A204.1 (cell line): ENCODE measurements at regions not wholly inside any gene's neighbourhood (a gene's known extent, or its start where the extent isn't known, plus 50 kb on each side); places are given as distances from the start of the nearest gene placed in this dataset.

Experiments used
- FAIRE-seq: peaks from 2 replicates; lab custom pipeline; 2012; peaks lifted over from hg19 to GRCh38; lab: Jason Lieb, UNC

DNA sequence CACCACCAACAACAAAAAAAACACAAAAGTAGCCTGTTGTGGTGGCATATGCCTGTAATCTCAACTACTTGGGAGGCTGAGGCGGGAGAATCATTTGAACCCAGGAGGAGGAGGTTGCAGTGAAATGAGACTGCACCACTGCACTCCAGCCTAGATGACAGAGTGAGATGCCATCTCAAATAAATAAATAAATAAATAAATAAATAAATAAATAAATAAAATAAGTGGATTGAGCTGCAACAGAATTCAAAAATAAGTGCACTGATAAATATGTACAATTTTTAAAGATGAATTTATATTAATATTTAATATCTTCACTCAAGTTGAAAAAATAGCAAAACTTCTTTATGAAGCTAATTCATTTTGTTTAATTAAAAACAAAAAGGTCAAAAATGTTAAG, 259.6 kb downstream of the IRX2 start:
- FAIRE-seq, result no peak

DNA sequence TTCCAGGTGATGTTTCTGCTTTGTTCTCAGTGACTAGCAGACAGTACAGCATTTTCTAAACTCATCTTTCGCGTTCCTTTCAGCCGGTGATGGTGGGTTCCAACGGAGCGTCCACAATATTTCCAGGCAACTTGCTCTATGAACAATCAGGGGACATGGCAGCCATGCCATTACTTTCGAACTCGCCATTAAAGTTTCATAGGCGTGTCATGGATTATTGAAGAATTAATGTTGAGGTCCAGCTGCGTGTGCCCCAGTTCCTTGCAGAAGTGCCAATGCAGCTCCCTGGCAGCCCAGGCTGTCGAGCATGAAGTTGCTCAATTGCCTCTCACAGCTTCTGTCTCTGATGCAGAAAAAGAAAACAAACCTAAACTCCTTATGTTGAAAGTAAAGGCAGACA, 262.2 kb downstream of the IRX2 start:
- no peak for FAIRE-seq

DNA sequence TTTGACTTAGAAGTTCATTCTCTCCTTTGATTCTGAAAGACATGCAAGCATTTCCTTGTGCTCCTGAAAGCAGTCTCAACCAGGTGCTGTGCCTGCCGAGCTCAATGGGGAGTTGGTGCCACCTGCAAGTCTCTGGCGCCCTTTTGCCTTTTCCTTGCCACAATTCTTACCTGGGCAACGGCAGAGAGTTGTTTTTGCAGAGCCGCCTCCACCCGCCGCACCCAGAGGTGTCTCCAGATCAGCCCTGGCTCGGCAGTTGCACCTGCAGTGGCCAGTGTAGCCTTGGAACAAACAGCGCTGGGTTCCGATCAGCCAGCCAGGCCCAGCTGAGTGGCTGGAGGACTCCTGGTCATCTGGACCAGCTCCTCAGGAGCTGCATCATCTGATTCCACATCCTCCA, 262.9 kb downstream of the IRX2 start:
- no peak for FAIRE-seq

DNA sequence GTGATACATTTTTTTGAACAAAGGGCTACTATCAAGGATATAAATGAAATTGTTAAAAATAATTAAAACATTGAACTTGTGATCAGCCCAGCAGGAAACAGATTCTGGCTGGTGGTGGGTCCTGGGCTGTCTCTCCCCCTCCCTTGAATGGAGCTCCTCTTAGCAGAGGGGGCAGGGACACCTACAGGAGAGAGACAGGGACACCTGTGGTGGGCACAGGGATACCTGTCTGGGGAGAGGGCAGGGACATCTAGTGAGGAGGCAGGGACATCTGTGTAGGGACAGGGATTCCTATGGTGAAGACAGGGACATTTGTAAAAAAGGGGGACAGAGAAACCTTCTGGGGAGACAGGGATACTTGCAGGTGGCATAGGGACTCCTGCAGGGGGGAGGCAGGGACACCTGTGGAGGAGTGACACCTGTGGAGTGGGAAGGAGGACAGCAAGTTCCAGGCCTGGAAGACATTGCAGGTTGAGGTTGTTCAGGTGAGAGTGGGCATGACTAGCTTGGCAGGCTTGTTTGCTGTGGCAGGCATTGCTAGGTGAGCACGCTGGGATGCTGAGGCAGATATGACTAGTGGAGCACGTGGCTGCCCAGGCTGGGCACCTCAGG, 264.2 kb downstream of the IRX2 start:
- FAIRE-seq, result no peak

DNA sequence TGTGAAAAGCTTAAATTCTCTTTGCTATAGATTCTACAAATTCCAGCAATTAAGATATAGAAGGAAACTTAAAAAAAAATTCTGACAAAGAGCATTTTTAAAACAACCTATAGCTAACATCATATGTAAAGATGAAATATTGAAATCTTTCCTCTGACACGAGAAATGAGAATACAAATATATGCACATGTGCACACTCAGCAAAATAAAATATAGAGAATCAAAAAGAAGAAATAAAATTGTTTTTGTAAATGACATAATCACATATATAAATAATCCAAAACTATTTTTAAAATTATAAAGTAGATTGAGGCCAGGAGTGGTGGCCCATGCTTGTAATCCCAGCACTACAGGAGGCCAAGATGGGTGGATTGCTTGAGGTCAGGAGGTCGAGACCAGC, 265.1 kb downstream of the IRX2 start:
- no peak for FAIRE-seq

DNA sequence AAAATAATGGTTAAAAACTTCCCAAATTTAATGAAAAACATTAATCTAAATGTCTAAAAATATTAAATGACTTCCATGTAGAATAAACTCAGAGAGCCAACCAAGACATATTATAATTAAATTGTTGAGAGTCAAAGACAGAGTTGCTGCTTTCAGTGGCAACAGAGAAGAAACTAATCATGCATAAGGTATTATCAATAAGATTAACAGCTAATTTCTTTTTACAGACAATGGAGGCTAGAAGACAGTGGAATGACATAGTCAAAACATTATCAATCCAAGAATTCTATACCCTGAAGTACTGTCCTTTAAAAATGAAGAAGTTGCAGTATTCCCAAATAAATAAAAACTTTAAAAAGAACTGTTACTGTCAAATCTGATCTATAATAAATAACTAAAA, 268.7 kb downstream of the IRX2 start:
- FAIRE-seq, result no peak

DNA sequence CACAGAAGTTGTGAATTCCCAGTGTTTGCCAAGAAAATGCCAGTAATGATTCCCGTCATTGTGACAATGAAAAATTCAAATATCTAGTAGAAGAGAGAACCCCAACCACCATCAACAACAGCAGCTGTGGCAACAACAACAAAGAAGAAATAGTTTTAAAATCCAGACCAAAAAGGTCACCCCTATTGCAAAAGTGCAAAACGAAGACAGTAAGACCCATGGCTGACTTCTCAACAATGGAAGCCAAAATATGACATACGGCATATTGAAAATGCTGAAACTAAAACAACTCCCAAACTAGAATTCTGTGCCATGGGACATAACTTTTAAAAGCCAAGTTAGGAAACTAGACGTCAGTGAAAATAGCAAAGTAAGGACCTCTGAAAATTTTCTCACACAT, 270.6 kb downstream of the IRX2 start:
- no peak for FAIRE-seq

DNA sequence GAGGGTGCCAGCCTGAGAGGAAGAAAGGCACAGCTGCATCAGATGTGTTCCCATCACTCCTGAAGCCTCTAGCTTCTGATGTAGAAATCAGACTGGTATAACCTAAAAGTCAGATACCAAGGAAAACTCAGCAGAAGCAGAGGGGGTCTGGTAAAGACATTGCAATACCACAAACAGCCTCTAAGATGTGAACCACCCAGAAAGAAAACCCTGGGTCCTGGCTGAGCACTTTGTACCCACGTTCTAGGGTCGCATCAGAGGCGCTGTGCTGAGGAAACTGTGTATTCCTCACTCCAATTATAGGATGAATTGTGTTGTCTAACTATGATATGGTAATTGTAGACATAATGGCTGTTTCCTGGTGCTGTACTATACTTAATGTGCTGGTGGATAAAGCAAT, 275.6 kb downstream of the IRX2 start:
- FAIRE-seq, result no peak

DNA sequence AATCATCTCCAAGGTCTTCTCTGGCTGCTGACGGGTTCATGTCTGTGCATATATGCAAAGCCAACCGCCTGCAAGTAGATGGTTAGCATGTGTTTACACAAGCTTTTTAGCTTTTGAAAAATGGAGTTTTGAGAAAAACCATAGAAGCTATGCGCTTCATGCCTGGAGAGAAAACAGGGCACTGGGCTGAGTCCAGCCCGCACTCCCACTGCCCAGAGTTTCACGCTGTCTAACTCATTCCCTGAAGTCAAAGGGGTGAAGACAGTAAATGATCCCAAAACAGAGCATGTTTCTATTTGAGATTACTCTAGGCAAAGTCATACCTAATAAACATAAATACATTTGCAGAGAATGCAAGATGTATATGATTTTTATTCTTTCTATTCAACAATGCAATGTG, 278.8 kb downstream of the IRX2 start:
- FAIRE-seq, result no peak

DNA sequence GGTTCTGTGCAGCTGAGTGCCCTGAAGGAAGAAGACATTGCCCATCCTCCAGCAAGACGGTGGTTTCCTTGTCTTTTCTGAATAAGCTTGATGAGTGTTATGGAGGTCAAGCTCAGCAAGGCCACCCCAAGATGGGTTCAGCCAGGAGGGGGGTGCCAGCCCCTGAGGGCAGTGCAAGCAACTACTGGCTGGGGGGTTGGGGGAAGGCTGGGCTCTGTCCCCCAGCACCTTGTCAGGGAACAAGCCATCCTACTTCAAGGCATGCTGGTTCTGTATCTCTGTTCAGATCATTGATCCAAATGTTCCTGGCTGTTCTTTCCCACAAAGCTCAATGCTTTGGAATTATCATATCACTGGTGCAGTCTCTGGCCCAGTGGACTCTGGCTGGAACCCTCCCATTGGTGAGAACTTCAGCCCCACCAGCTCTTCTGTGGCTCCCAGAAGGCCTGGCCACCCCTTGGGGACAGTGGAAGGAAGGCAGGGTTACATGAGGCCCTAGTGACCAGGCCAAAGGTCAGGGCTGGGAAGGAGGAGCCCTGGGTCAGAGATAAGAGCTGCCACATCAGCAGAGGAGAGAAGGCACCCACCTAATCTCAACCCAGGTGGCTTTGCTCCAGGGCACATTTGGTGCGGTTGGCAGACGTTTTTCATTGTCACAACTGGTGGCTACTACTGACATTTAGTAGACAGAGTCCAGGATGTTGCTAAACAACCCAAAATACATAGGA, 280.2 kb downstream of the IRX2 start:
- no peak for FAIRE-seq

DNA sequence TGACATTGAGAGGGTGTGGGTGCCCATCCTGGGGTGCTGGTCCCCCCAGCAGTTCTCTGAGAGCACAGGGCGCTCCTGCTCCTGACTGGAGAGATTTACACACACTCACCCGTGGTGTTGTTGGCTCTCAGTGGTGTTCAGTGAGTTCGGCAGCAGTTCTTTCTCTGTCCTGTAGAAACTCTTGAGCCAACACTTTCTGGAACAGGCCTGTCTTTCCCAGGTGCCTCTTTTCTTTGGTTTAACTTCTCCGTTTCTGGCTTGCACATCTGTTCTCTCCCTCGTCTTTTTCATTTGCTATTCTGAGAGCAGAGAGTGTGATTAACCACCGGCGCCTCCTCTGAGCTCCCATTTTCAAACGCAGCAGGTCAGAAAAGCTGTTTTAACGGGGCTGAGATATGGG, 284.5 kb downstream of the IRX2 start:
- FAIRE-seq, result no peak

DNA sequence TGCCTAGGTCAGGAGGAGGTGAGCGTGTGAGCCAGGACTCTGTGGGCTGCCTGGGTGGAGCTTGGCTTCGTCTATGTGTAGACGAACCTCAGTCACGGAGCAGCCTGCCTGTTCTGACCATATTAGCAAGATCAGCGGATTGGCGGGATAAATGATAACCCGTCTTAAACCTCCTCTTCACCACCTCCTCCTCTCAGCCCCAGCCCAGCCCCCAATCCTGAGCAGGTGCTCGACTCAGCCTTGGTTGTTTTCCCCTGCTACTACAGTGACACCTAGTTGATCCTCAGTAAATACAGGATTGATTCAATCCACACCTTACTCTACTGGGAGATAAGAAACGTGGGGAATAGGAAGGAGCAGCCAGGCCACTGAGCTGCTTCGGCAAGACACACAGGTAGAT, 286.1 kb downstream of the IRX2 start:
- FAIRE-seq, result no peak

DNA sequence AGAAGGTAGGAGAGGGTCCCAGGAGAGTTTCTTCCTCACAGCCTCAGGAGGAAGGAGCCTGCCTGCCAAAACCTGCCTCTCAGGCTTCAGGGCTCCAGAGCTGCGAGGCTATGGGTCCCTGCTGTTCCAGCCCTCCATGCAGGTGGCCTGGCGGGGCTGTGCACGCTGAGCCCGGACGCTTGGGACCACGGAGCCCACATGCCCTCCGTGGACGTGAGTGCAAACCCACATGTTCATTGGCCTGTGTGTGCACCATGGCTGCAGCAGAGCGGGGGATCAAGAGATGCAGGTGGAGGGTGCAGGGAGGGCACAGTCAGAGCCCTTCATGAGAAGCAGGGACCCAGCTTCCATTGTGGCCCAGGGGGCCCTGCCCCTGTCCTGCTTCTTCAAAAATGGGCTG, 287.3 kb downstream of the IRX2 start:
- FAIRE-seq, result no peak

DNA sequence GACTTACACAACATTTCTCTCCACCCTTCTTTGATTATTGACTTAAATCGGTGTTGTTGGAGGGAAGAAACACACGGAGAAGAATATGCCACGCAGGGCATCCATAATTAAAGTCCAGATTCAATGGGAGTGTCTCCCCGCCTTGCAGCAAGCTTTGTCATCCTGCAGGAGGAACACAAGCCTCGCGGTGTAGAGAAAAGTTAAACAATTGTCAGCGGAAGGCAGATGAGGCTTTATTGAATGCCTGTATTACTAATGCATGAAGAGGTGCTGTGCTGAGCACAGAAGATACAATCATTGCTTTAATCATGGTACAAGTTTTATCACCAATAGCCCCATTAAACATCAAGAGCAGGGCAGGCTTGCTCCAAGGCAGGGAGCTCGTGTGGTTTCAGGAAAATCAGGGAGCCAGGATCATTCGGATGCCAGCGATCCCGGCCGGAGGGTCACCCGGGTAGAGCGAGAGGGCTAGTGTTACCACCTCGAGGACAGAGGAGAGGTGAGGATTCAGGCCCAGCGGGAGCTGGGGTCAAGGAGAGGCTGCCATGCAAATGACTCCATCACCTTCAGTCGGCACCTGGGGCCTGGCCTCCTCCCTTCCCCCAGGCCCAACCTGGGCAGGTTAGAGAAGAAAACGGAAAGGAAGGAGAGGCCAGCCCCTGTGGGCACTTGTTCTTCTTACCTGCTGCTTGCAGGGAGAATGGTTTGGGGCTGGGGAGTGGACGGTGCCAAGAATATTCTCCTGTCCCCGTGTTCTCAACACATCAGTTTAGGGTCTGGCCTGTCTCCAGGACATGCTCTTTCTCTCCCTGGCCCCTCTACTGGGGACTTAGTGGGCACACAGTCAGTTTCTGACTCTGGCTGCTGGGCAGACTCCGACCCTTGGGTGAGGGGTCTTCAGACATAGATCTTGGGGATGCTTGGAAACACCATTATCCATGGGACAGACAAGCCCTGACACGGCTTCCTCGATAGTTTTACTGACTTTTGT, 289.5 kb downstream of the IRX2 start:
- no peak for FAIRE-seq

DNA sequence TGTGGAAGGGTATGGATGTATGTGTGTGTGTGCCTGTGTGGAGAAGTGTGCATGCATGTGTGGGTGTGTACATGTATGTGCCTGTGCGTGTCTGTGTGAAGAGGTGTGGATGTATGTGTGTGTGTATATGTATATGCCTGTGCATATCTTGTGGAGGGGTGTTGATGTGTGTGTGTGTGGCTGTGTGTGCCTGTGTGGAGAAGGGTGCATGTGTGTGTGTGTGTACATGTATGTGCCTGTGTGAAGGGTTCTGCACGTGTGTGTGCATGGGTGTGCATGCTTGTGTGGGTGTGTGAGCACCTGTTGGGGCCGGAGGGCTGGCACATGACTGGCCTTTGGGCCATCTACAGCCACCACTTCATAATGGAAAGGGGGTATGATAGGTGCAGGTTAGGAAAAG, 291.4 kb downstream of the IRX2 start:
- FAIRE-seq, result no peak

DNA sequence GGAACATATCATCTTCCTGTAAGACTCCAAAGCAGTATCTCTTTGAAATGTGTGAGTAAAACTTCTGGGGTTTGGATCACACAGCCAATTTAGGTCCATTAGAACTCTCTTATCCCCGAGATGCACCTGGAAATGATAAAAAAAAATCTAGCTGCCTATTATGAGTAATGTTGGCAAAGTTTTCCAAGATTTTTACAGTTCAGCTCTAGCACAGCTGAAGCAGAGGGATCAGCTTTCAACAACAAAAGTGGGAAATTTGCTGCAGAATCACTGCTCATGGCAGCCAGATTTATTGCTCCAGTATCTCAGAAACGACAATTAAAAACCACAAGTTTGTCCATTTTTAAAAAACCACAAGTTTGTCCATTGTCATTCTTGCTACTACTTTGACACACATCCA, 292.2 kb downstream of the IRX2 start:
- no peak for FAIRE-seq

DNA sequence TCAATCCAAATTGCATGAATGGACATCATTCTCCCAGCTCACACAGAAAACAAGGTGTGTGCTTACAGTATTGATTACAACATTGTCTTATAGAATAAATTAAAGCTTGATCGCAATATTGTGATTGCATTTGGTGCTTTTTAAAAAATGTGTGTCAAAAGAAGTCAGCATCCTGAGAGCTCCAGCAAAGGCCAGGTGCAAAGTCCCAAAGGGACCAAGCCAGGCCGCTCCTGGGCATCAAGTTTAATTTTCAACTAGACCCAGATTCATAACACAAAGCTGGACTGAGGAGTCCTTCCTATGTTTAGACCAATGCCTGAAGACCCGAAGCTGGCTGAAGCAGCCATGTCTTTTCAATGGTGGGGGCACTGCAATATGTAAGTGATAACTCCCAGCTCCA, 295.6 kb downstream of the IRX2 start:
- no peak for FAIRE-seq

DNA sequence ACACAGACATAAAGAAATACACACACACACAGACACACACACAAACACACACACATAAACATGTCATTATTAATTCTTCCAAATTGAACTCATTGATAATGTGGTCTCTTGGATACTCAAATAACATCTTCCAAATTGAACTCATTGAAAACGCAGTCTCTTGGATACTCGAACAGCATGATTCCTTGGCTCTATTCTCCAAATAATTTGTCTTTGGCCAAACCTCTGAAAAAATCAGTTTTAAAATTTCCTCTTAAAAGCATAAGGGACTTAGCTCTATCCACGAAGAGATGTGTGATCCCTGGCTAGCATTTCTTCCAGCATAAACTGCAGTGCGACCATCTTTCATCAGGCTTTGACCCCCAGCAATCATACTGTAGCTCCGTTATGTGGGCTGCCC, 296.6 kb downstream of the IRX2 start:
- no peak for FAIRE-seq

DNA sequence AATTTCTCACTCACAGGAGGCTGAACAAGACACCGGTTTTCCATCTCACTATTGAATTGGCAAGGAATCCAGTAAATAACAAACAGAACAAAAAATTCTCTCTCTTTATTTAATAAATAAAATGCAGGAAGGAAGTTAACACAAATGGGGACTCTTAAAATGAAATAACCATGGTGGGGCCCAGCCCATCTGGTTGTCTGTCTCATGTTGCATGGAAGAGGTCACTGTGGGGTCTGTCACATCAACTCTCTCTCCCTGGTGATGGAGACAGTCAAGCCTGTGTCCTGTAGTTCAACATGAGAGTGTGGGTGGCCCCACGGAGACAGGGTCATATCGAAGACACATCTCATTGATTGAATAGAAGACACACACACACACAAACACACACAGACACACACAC, 297.7 kb downstream of the IRX2 start:
- FAIRE-seq, result no peak

DNA sequence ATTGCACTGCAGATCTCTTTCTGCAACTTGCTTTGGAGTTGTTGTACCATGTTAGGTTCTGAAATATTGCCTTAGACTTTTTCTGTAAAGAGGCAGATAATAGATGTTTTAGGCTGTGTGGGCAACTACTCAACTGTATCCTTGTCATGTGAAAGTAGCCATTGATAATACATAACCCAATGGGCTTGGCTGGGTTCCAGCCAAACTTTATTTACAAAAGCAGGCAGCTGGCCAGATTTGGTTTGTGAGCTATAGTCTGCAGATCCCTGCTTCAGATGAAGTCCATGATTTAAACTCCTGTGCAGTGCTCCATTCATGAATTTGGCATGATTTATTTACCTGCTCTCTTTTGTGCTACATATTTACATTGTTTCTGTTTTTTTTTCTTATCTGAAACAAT, 300.4 kb downstream of the IRX2 start:
- no peak for FAIRE-seq

DNA sequence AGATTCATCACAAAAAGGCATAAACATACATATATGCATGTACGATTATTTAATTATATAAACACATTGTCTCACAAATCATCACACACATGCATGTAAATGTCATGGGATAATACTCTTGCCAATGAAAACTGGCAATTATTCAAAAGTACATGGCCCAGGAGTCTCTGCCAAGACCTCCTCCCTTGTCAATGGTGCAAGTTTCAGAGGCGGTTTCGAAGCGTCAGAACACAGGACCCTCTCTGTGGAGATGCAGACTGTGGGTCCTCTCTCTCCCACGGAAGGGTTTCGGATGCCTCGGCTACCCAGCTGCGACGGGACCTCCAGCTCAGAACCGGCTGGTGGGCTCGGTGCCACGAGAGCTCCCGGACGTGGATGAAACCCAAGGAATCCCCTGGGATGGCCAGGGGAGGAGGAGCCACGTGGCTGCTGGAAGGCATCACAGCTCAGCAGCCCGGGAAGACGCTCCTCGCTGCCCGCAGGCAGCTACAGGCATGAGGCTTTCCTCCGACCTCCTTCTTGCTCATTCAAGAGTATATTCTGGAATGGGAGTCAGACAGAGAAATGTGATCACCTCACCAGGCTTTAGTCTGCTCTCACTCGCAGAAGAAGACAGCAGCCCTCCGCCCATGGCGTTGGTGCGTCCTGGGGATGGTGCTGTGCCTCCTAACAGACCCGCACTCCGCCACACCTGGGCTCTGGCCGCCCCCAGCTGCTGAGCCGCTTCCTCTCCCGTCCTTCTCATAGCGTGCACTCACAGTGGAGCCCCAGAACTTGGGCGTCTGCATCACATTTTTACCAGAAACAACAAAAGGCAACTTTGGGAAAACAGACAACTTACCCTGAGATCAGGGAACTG, 308.8 kb downstream of the IRX2 start:
- FAIRE-seq, result no peak

DNA sequence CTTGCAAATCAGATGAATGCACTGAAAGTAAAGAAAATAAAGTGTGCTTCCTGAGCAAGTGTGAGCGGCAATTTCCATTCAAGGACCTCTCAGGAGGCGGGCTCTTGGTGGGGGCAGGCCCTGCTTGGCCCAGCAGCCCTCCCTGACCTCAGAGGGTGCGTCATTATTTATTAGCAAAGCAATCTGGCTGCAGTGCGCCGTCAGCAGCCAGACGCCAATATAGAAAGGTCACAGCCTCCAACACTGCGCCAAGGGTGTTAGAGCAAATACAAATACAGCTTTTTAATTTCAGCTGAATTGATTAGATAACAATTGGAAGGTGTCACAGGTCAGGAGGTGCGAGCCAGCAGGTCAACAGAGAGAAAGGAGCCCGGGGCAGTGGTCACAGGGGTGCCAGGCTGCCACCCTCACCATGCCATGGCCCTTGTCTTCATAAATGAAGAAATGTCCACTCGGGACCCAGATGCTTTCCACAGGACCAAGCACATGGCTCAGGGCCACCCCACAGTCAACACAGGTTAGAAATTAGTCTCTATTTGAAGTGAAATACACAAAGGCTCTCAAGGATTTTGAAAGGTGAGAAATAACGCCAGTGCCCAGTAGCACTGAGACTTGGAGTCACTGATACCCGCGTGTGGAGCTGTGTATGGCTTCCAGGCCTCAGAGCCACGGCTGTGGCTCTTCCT, 309.8 kb downstream of the IRX2 start:
- no peak for FAIRE-seq
